GM18505 (cell line): ENCODE measurements at regions not wholly inside any gene's neighbourhood (a gene's known extent, or its start where the extent isn't known, plus 50 kb on each side); places are given as distances from the start of the nearest gene placed in this dataset.

Experiments
- ATAC-seq: cut with Tn5 transposase; IDR thresholded peaks from one replicate; pipeline ENCODE4 v1.9.1; 2021; ENCODE audit not compliant: unreplicated experiment
- POLR2A ChIP-seq: IDR thresholded peaks from 4 replicates; pipeline ENCODE4 v1.6.1; 2011; ENCODE audit warnings: borderline replicate concordance; ENCODE audit not compliant: insufficient read depth, insufficient read length; ENCODE audit errors: extremely low read depth

- ATAC-seq, result no peak
- no peak for TF ChIP-seq POLR2A
Observed at GRCh38 chrX:39817754-39818470, 279.8 kb downstream of the BCOR start.

GRCh38 chrX:39818750-39819149 lies 279.0 kb downstream of the BCOR start:
- ATAC-seq, result no peak
- TF ChIP-seq POLR2A, result no peak

GRCh38 chrX:39819921-39820849 lies 277.6 kb downstream of the BCOR start:
- ATAC-seq, result no peak
- no peak for TF ChIP-seq POLR2A

GRCh38 chrX:39820938-39821708 lies 276.6 kb downstream of the BCOR start:
- ATAC-seq, result no peak
- no peak for TF ChIP-seq POLR2A

- no peak for TF ChIP-seq POLR2A
- ATAC-seq, result no peak
Observed at GRCh38 chrX:39821709-39822095, 276.1 kb downstream of the BCOR start.

GRCh38 chrX:39822133-39822748 lies 275.5 kb downstream of the BCOR start:
- ATAC-seq, result no peak
- TF ChIP-seq POLR2A, result no peak

GRCh38 chrX:39823424-39823823 lies 274.3 kb downstream of the BCOR start:
- no peak for ATAC-seq
- TF ChIP-seq POLR2A, result no peak

GRCh38 chrX:39823854-39824253 lies 273.9 kb downstream of the BCOR start:
- ATAC-seq, result no peak
- TF ChIP-seq POLR2A, result no peak

GRCh38 chrX:39826813-39827543 lies 270.8 kb downstream of the BCOR start:
- TF ChIP-seq POLR2A, result no peak
- no peak for ATAC-seq

- no peak for TF ChIP-seq POLR2A
- no peak for ATAC-seq
Observed at GRCh38 chrX:39827951-39828350, 269.8 kb downstream of the BCOR start.

GRCh38 chrX:39828971-39829370 lies 268.8 kb downstream of the BCOR start:
- no peak for ATAC-seq
- no peak for TF ChIP-seq POLR2A

- no peak for TF ChIP-seq POLR2A
- no peak for ATAC-seq
Observed at GRCh38 chrX:39829965-39830364, 267.8 kb downstream of the BCOR start.
